Osteocyte (in vitro differentiated cells): ENCODE measurements at regions not wholly inside any gene's neighbourhood (a gene's known extent, or its start where the extent isn't known, plus 50 kb on each side); places are given as distances from the start of the nearest gene placed in this dataset.

ENCODE experiments used
- DNase-seq: peaks from one replicate; pipeline ENCODE4 v3.0.0; 2021; ENCODE audit warnings: mixed read lengths; ENCODE audit not compliant: unreplicated experiment; ENCODE audit errors: extremely low spot score
- H3K27ac Mint-ChIP-seq: one replicate; pipeline ENCODE4 v1.8.0; 2021; ENCODE audit warnings: mild to moderate bottlenecking, mixed read lengths; ENCODE audit not compliant: unreplicated experiment
- H3K27me3 Mint-ChIP-seq: one replicate; pipeline ENCODE4 v1.8.0; 2021; ENCODE audit warnings: mixed read lengths; ENCODE audit not compliant: unreplicated experiment
- H3K36me3 Mint-ChIP-seq: one replicate; pipeline ENCODE4 v1.8.0; 2021; ENCODE audit warnings: mixed read lengths; ENCODE audit not compliant: unreplicated experiment
- H3K4me1 Mint-ChIP-seq: one replicate; pipeline ENCODE4 v1.8.0; 2021; ENCODE audit warnings: mixed read lengths; ENCODE audit not compliant: unreplicated experiment
- H3K4me3 Mint-ChIP-seq: one replicate; pipeline ENCODE4 v1.8.0; 2021; ENCODE audit warnings: mild to moderate bottlenecking, moderate library complexity, mixed read lengths; ENCODE audit not compliant: unreplicated experiment
- H3K9me3 Mint-ChIP-seq: one replicate; pipeline ENCODE4 v1.8.0; 2021; ENCODE audit warnings: mixed read lengths; ENCODE audit not compliant: unreplicated experiment
- CTCF ChIP-seq: fragments of 200-600 bp; sonication (generic); IDR thresholded peaks from 2 replicates; pipeline ENCODE4 v1.5.0; 2021; ENCODE audit warnings: antibody characterized with exemption, mild to moderate bottlenecking, moderate library complexity

GRCh38 chr2:120984452-120985173 is 248.9 kb downstream of the GLI2 start:
- no peak for TF ChIP-seq CTCF
- Mint-ChIP-seq H3K27ac (no peak overlapping the region), H3K4me3 (no peak overlapping the region), H3K36me3 (peaks cover 47% of the 10 kb centered on the region), H3K27me3 (no peaks in the 10 kb centered on the region), H3K4me1 (peaks cover 19% of the 10 kb centered on the region), H3K9me3 (no peaks in the 10 kb centered on the region)
- no peak for DNase-seq

- no peak for TF ChIP-seq CTCF
- H3K4me1 Mint-ChIP-seq: peaks cover 19% of the 10 kb centered on the region
- H3K27me3 Mint-ChIP-seq: no peaks in the 10 kb centered on the region
- no peaks in the 10 kb centered on the region for H3K9me3 Mint-ChIP-seq
- no peak overlapping the region for H3K4me3 Mint-ChIP-seq
- no peak for DNase-seq
- no peak overlapping the region for H3K27ac Mint-ChIP-seq
- peaks cover 43% of the 10 kb centered on the region for H3K36me3 Mint-ChIP-seq
Measured at GRCh38 chr2:120985174-120985996, 249.7 kb downstream of the GLI2 start.

GRCh38 chr2:120985997-120986651 is 250.5 kb downstream of the GLI2 start:
- no peak overlapping the region for H3K27ac Mint-ChIP-seq
- H3K9me3 Mint-ChIP-seq: no peaks in the 10 kb centered on the region
- TF ChIP-seq CTCF: no peak
- peaks cover 48% of the 10 kb centered on the region for H3K36me3 Mint-ChIP-seq
- H3K4me1 Mint-ChIP-seq: peaks cover 19% of the 10 kb centered on the region
- DNase-seq: no peak
- H3K27me3 Mint-ChIP-seq: no peaks in the 10 kb centered on the region
- no peak overlapping the region for H3K4me3 Mint-ChIP-seq

GRCh38 chr2:120986898-120987650 is 251.4 kb downstream of the GLI2 start:
- no peaks in the 10 kb centered on the region for H3K27me3 Mint-ChIP-seq
- peaks cover 16% of the 10 kb centered on the region for H3K4me1 Mint-ChIP-seq
- H3K27ac Mint-ChIP-seq: no peak overlapping the region
- TF ChIP-seq CTCF: no peak
- no peak for DNase-seq
- peaks cover 48% of the 10 kb centered on the region for H3K36me3 Mint-ChIP-seq
- H3K4me3 Mint-ChIP-seq: no peak overlapping the region
- H3K9me3 Mint-ChIP-seq: no peaks in the 10 kb centered on the region
